ENCODE measurements at regions not wholly inside any gene's neighbourhood (a gene's known extent, or its start where the extent isn't known, plus 50 kb on each side); places are given as distances from the start of the nearest gene placed in this dataset.

GRCh38 chr6:126173265-126173664, 166.7 kb upstream of the CENPW start:
- Histone ChIP-seq H3K4ac (replicated peaks; ENCODE audit: insufficient read length, low read depth, low read length) (no peak overlapping the region), H2BK120ac (replicated peaks; ENCODE audit: low read depth, low read length) (no peak overlapping the region), H4K8ac (ENCODE audit: extremely low read depth, insufficient read depth, low read length) (no peak overlapping the region), H3K4me1 (replicated peaks in 1 of 4; ENCODE audit: control insufficient read depth in 3 of 4, insufficient read depth in 4 of 4, low read length in 3 of 4) (peaks cover 0 to 3% (median 0%) of the 10 kb centered on the region in 4 experiments; a peak in 1 of 7 replicates), H4K20me1 (replicated peaks in 1 of 2; ENCODE audit: control insufficient read depth in 1 of 2, insufficient read depth in 2 of 2, low read length in 2 of 2) (no peaks in the 10 kb centered on the region), H4K91ac (replicated peaks; ENCODE audit: insufficient read length, low read length) (no peak overlapping the region), H2BK5ac (ENCODE audit: low read depth, low read length) (no peak overlapping the region), H3K27ac (ENCODE audit: low read depth, low read length) (no peak overlapping the region), H4K5ac (ENCODE audit: insufficient read length, low read depth, low read length) (no peak overlapping the region), H3K79me2 (ENCODE audit: control insufficient read depth in 1 of 2, insufficient read depth in 2 of 2, low read length in 2 of 2) (no peaks in the 10 kb centered on the region), H2AFZ (ENCODE audit: low read length) (no peak overlapping the region), H2AK5ac (ENCODE audit: low read depth, low read length) (no peak overlapping the region), H2BK20ac (ENCODE audit: low read length) (no peak overlapping the region), H3K18ac (ENCODE audit: extremely low read depth, low read length) (no peak overlapping the region), H3K4me3 (ENCODE audit: extremely low read depth in 1 of 4, insufficient read depth in 2 of 4, low read depth in 3 of 4, low read length in 4 of 4) (no peak overlapping the region), H3K4me2 (ENCODE audit: insufficient read depth in 1 of 2, low read depth in 2 of 2, low read length in 2 of 2) (no peak overlapping the region), H3K27me3 (replicated peaks in 1 of 4; ENCODE audit: control insufficient read depth in 3 of 4, extremely low read depth in 1 of 4, insufficient read depth in 3 of 4, low read length in 3 of 4) (no peaks in the 10 kb centered on the region), H3K23me2 (ENCODE audit: low read depth, low read length) (no peaks in the 10 kb centered on the region), H3K56ac (replicated peaks; ENCODE audit: insufficient read length, low read depth, low read length) (no peak overlapping the region), H3K36me3 (ENCODE audit: control insufficient read depth in 2 of 4, insufficient read depth in 4 of 4, low read length in 3 of 4) (no peaks in the 10 kb centered on the region), H3K23ac (ENCODE audit: insufficient read length) (no peak overlapping the region), H3K9me3 (ENCODE audit: insufficient read depth in 2 of 2, low read depth in 1 of 2, low read length in 1 of 2) (no peaks in the 10 kb centered on the region), H2BK15ac (ENCODE audit: low read length) (no peak overlapping the region), H3K79me1 (ENCODE audit: low read depth, low read length) (no peaks in the 10 kb centered on the region), H2BK12ac (ENCODE audit: low read depth, low read length) (no peak overlapping the region), H3K14ac (ENCODE audit: insufficient read length) (no peak overlapping the region), H3K9ac (replicated peaks in 1 of 4; ENCODE audit: extremely low read depth in 1 of 4, low read depth in 3 of 4, low read length in 3 of 4) (no peak overlapping the region)
- TF ChIP-seq CBX8 (IDR thresholded peaks at IDR 0.05; ENCODE audit: borderline replicate concordance, low read depth, low read length) (no peak), ATF3 (IDR thresholded peaks at IDR 0.05; ENCODE audit: insufficient read depth, low read depth, low read length) (no peak), SAP30 (IDR thresholded peaks at IDR 0.05; ENCODE audit: insufficient read depth, insufficient replicate concordance, low read length) (no peak), EZH2 (IDR thresholded peaks at IDR 0.05; ENCODE audit: low read depth, low read length, severe bottlenecking) (no peak), TEAD4 (IDR thresholded peaks at IDR 0.05; ENCODE audit: low read depth, low read length) (no peak), CTBP2 (IDR thresholded peaks at IDR 0.05; ENCODE audit: borderline replicate concordance, insufficient read depth, insufficient read length, low read length) (no peak), MAFK (IDR thresholded peaks at IDR 0.05; ENCODE audit: low read depth, low read length) (no peak), CHD2 (IDR thresholded peaks at IDR 0.05; ENCODE audit: low read length) (no peak), RXRA (IDR thresholded peaks at IDR 0.05; ENCODE audit: insufficient read depth, low read depth, low read length) (no peak), GTF2F1 (IDR thresholded peaks at IDR 0.05; ENCODE audit: borderline replicate concordance, low read depth, low read length) (no peak), HDAC6 (IDR thresholded peaks at IDR 0.05; ENCODE audit: low read depth, low read length) (no peak), ASH2L (IDR thresholded peaks at IDR 0.05; ENCODE audit: low read length) (no peak), CBX5 (IDR thresholded peaks at IDR 0.05; ENCODE audit: low read depth, low read length) (no peak)
- TF ChIP-seq, protein P1, sequence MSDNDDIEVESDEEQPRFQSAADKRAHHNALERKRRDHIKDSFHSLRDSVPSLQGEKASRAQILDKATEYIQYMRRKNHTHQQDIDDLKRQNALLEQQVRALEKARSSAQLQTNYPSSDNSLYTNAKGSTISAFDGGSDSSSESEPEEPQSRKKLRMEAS (IDR thresholded peaks at IDR 0.05): no peak
- 91% methylated on average over 4 of the region's 4 CpGs; no CpG with 5 or more reads in 1 of the 2 experiments for WGBS, 2 experiments (ENCODE audit: extremely low coverage in 1 of 2, insufficient coverage in 1 of 2, insufficient read length in 1 of 2, insufficient replicate concordance in 2 of 2, low coverage in 1 of 2, low lambda C conversion rate in 2 of 2, missing lambda C conversion rate in 1 of 2)
- DNase-seq (ENCODE audit: low read depth in 1 of 2, low spot score in 2 of 2): no peak
- CTCF ChIA-PET (ENCODE audit: partially characterized antibody): interaction anchor here (1.2 to 1.7 kb wide), 3 partner anchors 9 to 142 kb away, joined by 3 to 4 read pairs (median 4); no protein-coding TSS in a partner anchor
- POLR2A ChIA-PET (ENCODE audit: partially characterized antibody): interaction anchor here (1.4 kb wide), 1 partner anchor 10 kb away, joined by 3 read pairs; no protein-coding TSS in a partner anchor
- no peak for FAIRE-seq

All from H1 (cell line).